CD14-positive monocyte (primary cell): ENCODE measurements at regions not wholly inside any gene's neighbourhood (a gene's known extent, or its start where the extent isn't known, plus 50 kb on each side); places are given as distances from the start of the nearest gene placed in this dataset.

Source experiments
- DNase-seq, 3 donors: peaks; one replicate each; pipeline ENCODE4 v3.0.0-alpha.2; 2011 to 2022
- H2AFZ ChIP-seq: 2 replicates; pipeline ENCODE4 v1.6.0; 2012; ENCODE audit warnings: mild to moderate bottlenecking, low read depth, low read length, inconsistent platforms; ENCODE audit not compliant: insufficient read depth, poor library complexity, severe bottlenecking
- H3K27ac ChIP-seq, 2 donors: 1 replicate in 1 of 2; 2 replicates in 1 of 2; pipeline ENCODE4 v1.5.1; 2012 to 2013; ENCODE audit warnings: low read length in 2 of 2, control low read depth in 1 of 2, inconsistent platforms in 1 of 2, low read depth in 1 of 2, mild to moderate bottlenecking in 1 of 2
- H3K27me3 ChIP-seq, 2 donors: one replicate each; pipeline versions ENCODE4 v1.6.0 to v1.6.1; 2011 to 2013; ENCODE audit warnings: low read length in 2 of 2; ENCODE audit not compliant: control insufficient read depth in 2 of 2, insufficient read depth in 2 of 2
- H3K36me3 ChIP-seq, 2 donors: replicated peaks in 1 of 2; 1 replicate in 1 of 2; 2 replicates in 1 of 2; pipeline versions ENCODE4 v1.5.1 to v1.6.1; 2012 to 2013; ENCODE audit warnings: low read length in 2 of 2, control low read depth in 1 of 2, inconsistent platforms in 1 of 2, mild to moderate bottlenecking in 1 of 2; ENCODE audit not compliant: insufficient read depth in 2 of 2, control insufficient read depth in 1 of 2
- H3K4me1 ChIP-seq, 2 donors: 1 replicate in 1 of 2; 2 replicates in 1 of 2; pipeline versions ENCODE4 v1.5.1 to v1.6.1; 2012 to 2013; ENCODE audit warnings: low read length in 2 of 2, control low read depth in 1 of 2, inconsistent platforms in 1 of 2, mild to moderate bottlenecking in 1 of 2, moderate library complexity in 1 of 2; ENCODE audit not compliant: insufficient read depth in 2 of 2, control insufficient read depth in 1 of 2
- H3K4me2 ChIP-seq: replicated peaks from 2 replicates; pipeline ENCODE3; 2012; ENCODE audit warnings: low read length, moderate library complexity, mild to moderate bottlenecking; ENCODE audit not compliant: poor library complexity, severe bottlenecking; ENCODE audit errors: extremely low read depth
- H3K4me3 ChIP-seq, 3 experiments: fragments of 200-600 bp in 1 of 3; sonication (generic) in 1 of 3; replicated peaks in 1 of 3; 1 replicate in 2 of 3; 2 replicates in 1 of 3; pipeline ENCODE4 v1.5.1; 2011 to 2013; ENCODE audit warnings: low read length in 3 of 3, mild to moderate bottlenecking in 3 of 3, control low read depth in 2 of 3, low read depth in 2 of 3, inconsistent platforms in 1 of 3, moderate library complexity in 1 of 3
- H3K79me2 ChIP-seq: 2 replicates; pipeline ENCODE4 v1.6.0; 2012; ENCODE audit warnings: mild to moderate bottlenecking, control low read depth, inconsistent platforms, low read length, moderate library complexity; ENCODE audit not compliant: insufficient read depth
- H3K9ac ChIP-seq: 2 replicates; pipeline ENCODE4 v1.6.0; 2017; ENCODE audit warnings: low read length, mild to moderate bottlenecking; ENCODE audit not compliant: insufficient read depth, poor library complexity, severe bottlenecking
- H3K9me3 ChIP-seq, 2 donors: replicated peaks in 1 of 2; 1 replicate in 1 of 2; 2 replicates in 1 of 2; pipeline versions ENCODE4 v1.5.1 to v1.6.1; 2012 to 2013; ENCODE audit warnings: low read length in 2 of 2, control low read depth in 1 of 2; ENCODE audit not compliant: control insufficient read depth in 1 of 2, insufficient read depth in 1 of 2
- H4K20me1 ChIP-seq: 2 replicates; pipeline ENCODE4 v1.6.0; 2012; ENCODE audit warnings: mild to moderate bottlenecking, low read length, control low read depth, moderate library complexity; ENCODE audit not compliant: insufficient read depth
- H3K27ac Mint-ChIP-seq, 7 donors: one replicate each; pipeline ENCODE4 v1.8.0; 2020; ENCODE audit warnings: mild to moderate bottlenecking in 7 of 7, mixed read lengths in 7 of 7, moderate library complexity in 6 of 7, inconsistent platforms in 2 of 7
- H3K27me3 Mint-ChIP-seq, 3 donors: one replicate each; pipeline ENCODE4 v1.8.0; 2021 to 2022; ENCODE audit warnings: low read depth in 3 of 3, mild to moderate bottlenecking in 3 of 3, mixed read lengths in 3 of 3, moderate library complexity in 3 of 3, inconsistent platforms in 1 of 3
- H3K36me3 Mint-ChIP-seq, 2 donors: one replicate each; pipeline ENCODE4 v1.8.0; 2020; ENCODE audit warnings: mixed read lengths in 2 of 2, inconsistent platforms in 1 of 2, mild to moderate bottlenecking in 1 of 2
- H3K4me1 Mint-ChIP-seq: one replicate; pipeline ENCODE4 v1.8.0; 2020; ENCODE audit warnings: mild to moderate bottlenecking, mixed read lengths
- H3K4me3 Mint-ChIP-seq, 2 donors: one replicate each; pipeline ENCODE4 v1.8.0; 2020; ENCODE audit warnings: mild to moderate bottlenecking in 2 of 2, mixed read lengths in 2 of 2, moderate library complexity in 1 of 2
- H3K9me3 Mint-ChIP-seq, 7 donors: one replicate each; pipeline ENCODE4 v1.8.0; 2020 to 2022; ENCODE audit warnings: mixed read lengths in 7 of 7, mild to moderate bottlenecking in 6 of 7, moderate library complexity in 6 of 7, inconsistent platforms in 2 of 7
- WGBS: methylation state at CpG from one replicate; pipeline ENCODE4 v1.1.5; 2013; ENCODE audit warnings: missing lambda C conversion rate; ENCODE audit not compliant: insufficient coverage; 5-methylcytosine and 5-hydroxymethylcytosine counted together
- intact Hi-C, 2 donors: fragments of 100-400 bp; cut with micrococcal nuclease; formaldehyde crosslinking; loops; one replicate each; pipeline versions ENCODE4 v1.15.0 to v1.15.1; 2023
- TF ChIP-seq, protein P1 (sequence below): fragments of 200-600 bp; IDR thresholded peaks from one replicate; pipeline ENCODE4 v1.8.0; 2022; ENCODE audit warnings: antibody characterized with exemption, mild to moderate bottlenecking

DNA sequence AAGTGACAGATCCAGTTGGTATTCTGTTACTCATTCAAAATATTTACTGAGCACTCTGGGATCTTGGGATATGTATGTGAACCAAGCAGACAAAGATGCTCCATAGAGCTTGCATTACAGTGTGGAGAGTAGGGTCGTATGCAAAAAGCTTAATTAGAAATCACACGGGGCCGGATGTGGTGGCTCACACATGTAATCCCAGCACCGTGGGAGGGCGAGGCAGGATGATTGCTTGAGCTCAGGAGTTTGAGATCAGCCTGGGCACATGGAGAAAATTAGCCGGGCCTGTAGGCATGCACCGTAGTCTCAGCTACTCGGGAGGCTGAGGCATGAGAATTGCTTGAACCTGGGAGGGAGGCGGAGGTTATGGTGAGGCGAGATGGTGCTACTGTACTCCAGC, 68.7 kb upstream of the MB21D2 start:
- peaks cover 0 to 4% (median 2%) of the 10 kb centered on the region in 3 donors for H3K27me3 Mint-ChIP-seq
- H3K4me3 Mint-ChIP-seq: no peak overlapping the region
- intact Hi-C loops: no loop called here

GRCh38 chr3:192991356-192991755, 73.7 kb upstream of the MB21D2 start:
- H3K79me2 ChIP-seq: no peaks in the 10 kb centered on the region
- H4K20me1 ChIP-seq: no peaks in the 10 kb centered on the region
- Mint-ChIP-seq H3K36me3 (no peaks in the 10 kb centered on the region), H3K4me3 (no peak overlapping the region), H3K27me3 (peaks cover 2 to 4% (median 3%) of the 10 kb centered on the region in 3 donors), H3K9me3 (peaks cover 0 to 8% (median 3%) of the 10 kb centered on the region in 7 donors), H3K27ac (peak overlapping the region in 1 of 7 donors; percentile 62), H3K4me1 (no peaks in the 10 kb centered on the region)
- WGBS: no CpG with 5 or more reads among the region's 2 CpGs
- no peak overlapping the region for H3K4me2 ChIP-seq
- intact Hi-C loops: no loop called here
- H3K9ac ChIP-seq: no peak overlapping the region
- H3K4me3 ChIP-seq: no peak overlapping the region
- no peak overlapping the region for H2AFZ ChIP-seq
- H3K9me3 ChIP-seq: no peaks in the 10 kb centered on the region
- H3K36me3 ChIP-seq: no peaks in the 10 kb centered on the region
- H3K4me1 ChIP-seq: no peaks in the 10 kb centered on the region
- no peak overlapping the region for H3K27ac ChIP-seq
- TF ChIP-seq, protein P1, sequence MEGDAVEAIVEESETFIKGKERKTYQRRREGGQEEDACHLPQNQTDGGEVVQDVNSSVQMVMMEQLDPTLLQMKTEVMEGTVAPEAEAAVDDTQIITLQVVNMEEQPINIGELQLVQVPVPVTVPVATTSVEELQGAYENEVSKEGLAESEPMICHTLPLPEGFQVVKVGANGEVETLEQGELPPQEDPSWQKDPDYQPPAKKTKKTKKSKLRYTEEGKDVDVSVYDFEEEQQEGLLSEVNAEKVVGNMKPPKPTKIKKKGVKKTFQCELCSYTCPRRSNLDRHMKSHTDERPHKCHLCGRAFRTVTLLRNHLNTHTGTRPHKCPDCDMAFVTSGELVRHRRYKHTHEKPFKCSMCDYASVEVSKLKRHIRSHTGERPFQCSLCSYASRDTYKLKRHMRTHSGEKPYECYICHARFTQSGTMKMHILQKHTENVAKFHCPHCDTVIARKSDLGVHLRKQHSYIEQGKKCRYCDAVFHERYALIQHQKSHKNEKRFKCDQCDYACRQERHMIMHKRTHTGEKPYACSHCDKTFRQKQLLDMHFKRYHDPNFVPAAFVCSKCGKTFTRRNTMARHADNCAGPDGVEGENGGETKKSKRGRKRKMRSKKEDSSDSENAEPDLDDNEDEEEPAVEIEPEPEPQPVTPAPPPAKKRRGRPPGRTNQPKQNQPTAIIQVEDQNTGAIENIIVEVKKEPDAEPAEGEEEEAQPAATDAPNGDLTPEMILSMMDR: no peak
- peak in 1 of 3 donors; percentile 72 for DNase-seq
- H3K27me3 ChIP-seq: no peaks in the 10 kb centered on the region

More for the DNA sequence above, 68.7 kb upstream of the MB21D2 start:
- Histone ChIP-seq H3K4me3 (no peak overlapping the region), H3K9ac (no peak overlapping the region), H3K36me3 (no peaks in the 10 kb centered on the region), H4K20me1 (no peaks in the 10 kb centered on the region), H3K9me3 (no peaks in the 10 kb centered on the region), H3K4me2 (no peak overlapping the region), H2AFZ (no peak overlapping the region), H3K27me3 (no peaks in the 10 kb centered on the region), H3K27ac (no peak overlapping the region), H3K4me1 (no peaks in the 10 kb centered on the region), H3K79me2 (no peaks in the 10 kb centered on the region)
- Mint-ChIP-seq H3K4me1 (no peaks in the 10 kb centered on the region), H3K27ac (no peak overlapping the region), H3K36me3 (no peaks in the 10 kb centered on the region), H3K9me3 (peaks cover 0 to 4% (median 0%) of the 10 kb centered on the region in 7 donors)
- DNase-seq: no peak
- TF ChIP-seq, protein P1: no peak
- WGBS: 94% methylated on average over 10 of the region's 10 CpGs
